RPMI8226 (cell line): ENCODE measurements at regions not wholly inside any gene's neighbourhood (a gene's known extent, or its start where the extent isn't known, plus 50 kb on each side); places are given as distances from the start of the nearest gene placed in this dataset.
"Not testable (repeated sequence)": the region's sequence is repeated elsewhere in the genome, so short reads cannot be mapped to it uniquely, and the experiment has no call there.

Source experiments
- DNase-seq: peaks from one replicate; pipeline ENCODE4 v3.0.0-alpha.2; 2015

DNA sequence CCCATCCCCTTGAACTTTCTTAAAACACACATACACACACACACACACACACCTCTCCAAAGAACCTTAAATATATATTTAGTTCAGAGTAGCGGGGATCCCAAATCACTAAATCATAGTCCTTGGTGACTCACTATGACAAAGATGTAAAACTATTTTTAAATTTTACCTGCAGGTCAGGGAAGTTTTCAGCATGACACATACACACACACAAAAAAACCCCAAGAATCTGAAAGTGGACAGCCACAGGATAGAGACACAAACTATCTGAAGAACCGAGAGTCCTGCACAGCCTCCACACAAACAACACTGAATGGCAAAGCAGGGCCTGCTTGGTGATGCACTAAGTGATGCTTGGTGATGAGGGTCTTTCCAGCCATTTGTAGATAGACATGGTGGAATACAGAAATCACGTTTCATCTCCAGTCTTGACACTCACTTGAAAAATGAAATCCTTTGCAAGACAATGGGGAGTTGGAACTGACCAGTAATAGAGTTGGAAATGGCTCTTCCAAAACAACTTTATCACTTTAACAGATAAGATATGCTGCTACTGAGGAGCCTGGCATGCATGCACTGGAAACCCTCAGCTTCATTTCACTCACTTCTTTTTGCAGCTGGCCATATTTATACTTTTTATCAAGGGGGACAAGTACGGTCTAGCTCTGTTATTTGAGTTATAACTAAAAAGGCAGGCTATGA is 307.3 kb downstream of the RAPGEF2 start:
- DNase-seq = no peak

- DNase-seq = no peak
These were observed 308.0 kb downstream of the RAPGEF2 start for GRCh38 chr4:159410891-159411290.

- DNase-seq = no peak
These were observed 310.5 kb downstream of the RAPGEF2 start for GRCh38 chr4:159413306-159413943.

GRCh38 chr4:159414305-159414704 is 311.4 kb downstream of the RAPGEF2 start:
- no peak for DNase-seq

DNA sequence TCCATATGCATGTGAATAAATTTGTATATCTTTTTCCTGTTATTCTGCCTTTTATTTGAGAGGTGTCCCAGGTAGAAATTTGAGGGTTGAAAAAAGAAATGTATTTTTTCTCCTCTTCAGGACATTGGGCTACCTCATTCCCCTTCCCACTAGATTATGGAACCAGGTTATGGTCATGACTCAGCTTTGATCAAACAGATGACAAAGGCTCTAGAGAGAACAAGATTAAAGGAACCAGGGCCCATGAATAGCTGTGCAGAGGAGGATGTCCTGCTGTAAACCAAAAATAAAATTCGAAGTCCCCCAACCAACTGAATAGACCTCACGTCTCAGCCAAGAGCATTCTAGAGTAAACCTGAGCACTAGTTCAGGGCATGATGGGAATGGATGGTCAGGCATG is 313.2 kb downstream of the RAPGEF2 start:
- no peak for DNase-seq

DNA sequence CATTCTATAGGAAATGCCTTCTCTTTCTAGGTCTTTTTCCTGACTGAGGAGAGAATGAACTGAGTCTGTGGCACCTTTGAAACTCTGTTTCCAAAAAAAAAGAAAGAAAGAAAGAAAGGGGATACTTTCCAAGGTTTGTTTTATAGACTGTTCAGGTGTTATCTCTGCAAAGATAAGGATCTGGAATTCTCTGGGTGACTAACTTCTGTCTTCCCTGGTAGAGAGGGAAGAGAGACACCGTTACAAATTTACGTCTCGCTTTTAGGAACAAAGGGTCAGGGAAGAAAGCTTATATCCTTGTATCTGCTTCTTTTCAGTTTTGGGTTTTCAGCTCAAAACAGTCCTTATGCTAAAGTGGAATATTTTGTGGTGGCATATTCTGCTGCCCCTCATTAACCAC is 314.1 kb downstream of the RAPGEF2 start:
- DNase-seq = no peak

- no peak for DNase-seq
These were observed 317.5 kb downstream of the RAPGEF2 start for GRCh38 chr4:159420162-159421057.

DNA sequence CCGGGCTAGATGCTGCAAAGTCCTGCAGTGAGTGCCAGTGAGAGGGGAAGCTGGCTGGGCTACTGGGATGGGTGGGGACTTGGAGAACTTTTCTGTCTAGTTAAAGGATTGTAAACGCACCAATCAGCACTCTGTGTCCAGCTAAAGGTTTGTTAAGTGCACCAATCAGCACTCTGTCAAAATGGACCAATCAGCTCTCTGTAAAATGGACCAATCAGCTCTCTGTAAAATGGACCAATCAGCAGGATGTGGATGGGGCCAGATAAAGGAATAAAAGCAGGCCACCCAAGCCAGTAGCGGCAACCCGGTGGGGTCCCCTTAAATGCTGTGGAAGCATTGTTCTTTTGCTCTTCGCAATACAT is 318.2 kb downstream of the RAPGEF2 start:
- DNase-seq = not testable (repeated sequence)

GRCh38 chr4:159422019-159422418 is 319.1 kb downstream of the RAPGEF2 start:
- no peak for DNase-seq

DNA sequence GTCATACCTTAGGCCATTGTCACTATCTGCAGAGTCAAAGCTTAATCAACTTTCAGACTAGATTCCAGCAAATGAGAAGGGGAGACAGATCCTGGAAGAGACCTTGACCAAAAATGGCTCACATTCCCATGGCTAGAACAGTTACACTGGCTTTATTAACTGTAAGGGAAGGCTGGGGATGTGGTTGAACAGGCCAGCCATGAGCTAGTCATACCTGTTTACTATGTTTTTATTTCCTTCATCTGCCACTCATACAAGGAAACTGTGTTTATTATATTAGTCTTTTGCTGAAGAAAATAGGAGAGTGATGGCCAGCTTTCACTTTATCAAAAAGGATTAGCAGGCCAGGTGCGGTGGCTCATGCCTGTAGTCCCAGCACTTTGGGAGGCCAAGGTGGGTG is 319.7 kb downstream of the RAPGEF2 start:
- DNase-seq = no peak

DNA sequence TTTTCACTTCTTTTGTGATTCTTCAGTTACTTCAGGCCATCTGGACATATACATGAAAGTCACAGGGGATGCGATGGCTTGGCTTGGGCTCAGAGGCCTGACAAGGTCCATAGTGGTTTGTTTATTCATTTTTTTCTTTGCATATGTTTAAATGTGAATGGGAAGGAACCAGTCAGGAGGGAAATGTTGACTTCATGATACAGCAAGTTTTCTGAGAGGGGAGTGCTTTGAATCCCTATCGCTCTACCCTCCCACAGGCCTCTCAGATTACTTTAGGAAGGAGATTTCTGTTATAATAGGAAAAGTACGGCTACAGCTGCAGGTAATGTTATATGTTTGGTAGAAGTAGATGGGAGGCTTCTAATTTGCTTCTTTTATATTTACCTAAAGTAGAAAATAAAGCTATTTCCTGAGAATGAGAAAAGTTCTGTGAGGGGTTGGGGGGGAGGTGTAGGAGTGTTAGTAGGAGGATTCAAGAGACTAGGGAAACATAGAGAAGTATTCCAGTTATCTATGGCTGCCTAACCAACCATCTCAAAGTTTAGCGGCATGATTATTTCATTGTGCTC is 322.9 kb downstream of the RAPGEF2 start:
- DNase-seq = no peak

- no peak for DNase-seq
These were observed 325.4 kb downstream of the RAPGEF2 start for GRCh38 chr4:159428293-159428692.

GRCh38 chr4:159428975-159429692 is 326.3 kb downstream of the RAPGEF2 start:
- no peak for DNase-seq

GRCh38 chr4:159429693-159430035 is 326.8 kb downstream of the RAPGEF2 start:
- no peak for DNase-seq

DNA sequence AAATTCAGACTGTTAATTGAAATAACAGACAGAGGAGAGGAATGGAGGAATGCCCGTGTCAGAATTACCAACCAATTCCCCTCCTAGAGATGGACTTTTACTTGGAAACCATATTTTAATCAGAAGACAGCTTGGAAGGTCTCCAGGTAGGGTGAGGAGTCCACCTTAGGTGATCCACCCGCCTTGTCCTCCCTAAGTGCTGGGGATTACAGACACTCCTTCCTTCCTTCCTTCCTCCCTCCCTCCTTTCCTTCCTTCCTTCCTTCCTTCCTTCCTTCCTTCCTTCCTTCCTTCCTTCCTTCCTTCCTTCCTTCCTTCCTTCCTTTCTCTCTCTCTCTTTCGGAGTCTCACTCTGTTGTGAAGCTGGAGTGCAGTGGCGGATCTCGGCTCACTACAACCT is 328.0 kb downstream of the RAPGEF2 start:
- DNase-seq = no peak

- no peak for DNase-seq
These were observed 329.6 kb downstream of the RAPGEF2 start for GRCh38 chr4:159432436-159432835.

GRCh38 chr4:159433337-159433736 is 330.5 kb downstream of the RAPGEF2 start:
- no peak for DNase-seq

- no peak for DNase-seq
These were observed 331.4 kb downstream of the RAPGEF2 start for GRCh38 chr4:159434114-159434870.

DNA sequence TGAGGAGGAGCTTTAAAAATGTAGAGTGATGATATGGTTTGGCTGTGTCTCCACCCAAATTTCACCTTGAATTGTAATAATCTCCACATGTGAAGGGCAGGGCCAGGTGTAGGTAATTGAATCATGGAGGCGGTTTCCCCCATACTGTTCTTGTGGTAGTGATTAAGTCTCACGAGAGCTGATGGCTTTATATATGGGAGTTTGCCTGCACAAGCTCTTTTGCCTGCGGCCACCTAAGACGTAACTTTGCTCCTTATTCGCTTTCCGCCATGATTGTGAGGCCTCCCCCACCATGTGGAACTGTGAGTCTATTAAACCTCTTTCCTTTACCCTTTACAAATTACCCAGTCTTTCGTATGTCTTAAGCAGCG is 332.0 kb downstream of the RAPGEF2 start:
- DNase-seq = no peak

DNA sequence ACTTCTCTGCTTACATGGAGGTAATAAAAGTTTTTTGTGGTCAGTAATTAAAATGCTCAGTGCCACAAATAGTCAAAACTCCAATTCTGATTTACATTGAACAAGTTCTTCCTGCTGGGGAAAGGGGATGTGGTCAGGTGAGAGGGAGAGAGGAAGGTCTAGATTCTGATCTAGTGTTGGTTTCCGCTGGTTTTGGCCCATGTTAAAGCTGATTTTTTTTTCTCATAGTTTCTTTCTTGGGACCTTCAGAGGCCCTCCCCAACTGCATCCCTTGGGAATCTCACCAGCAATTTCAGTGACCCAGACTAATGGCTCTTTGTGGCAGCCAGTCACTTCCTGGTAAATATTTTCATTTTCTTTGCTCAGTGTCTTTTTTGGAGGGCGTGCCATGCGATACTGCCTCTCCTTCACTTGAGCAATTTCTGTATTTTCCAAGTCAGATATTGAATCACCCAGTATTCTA is 332.7 kb downstream of the RAPGEF2 start:
- DNase-seq = no peak

- no peak for DNase-seq
These were observed 341.1 kb downstream of the RAPGEF2 start for GRCh38 chr4:159443975-159444374.

- DNase-seq = no peak
These were observed 341.8 kb downstream of the RAPGEF2 start for GRCh38 chr4:159444678-159445077.
